ENCODE measurements at regions not wholly inside any gene's neighbourhood (a gene's known extent, or its start where the extent isn't known, plus 50 kb on each side); places are given as distances from the start of the nearest gene placed in this dataset.
A peak's percentile ranks its signal among the peaks of the same experiment; 100 is the strongest.

GRCh38 chr12:73321319-73321718 is 1049.1 kb downstream of the TRHDE start:
- FAIRE-seq (no peak), ATAC-seq (no peak), DNase-seq (ENCODE audit: low read depth in 1 of 2, low spot score in 1 of 2) (no peak)
- H3K27ac ChIP-seq, result no peak overlapping the region
- no peak overlapping the region for H3K4me2 ChIP-seq
- ChIA-PET POLR2A (no interaction called here), CTCF (no interaction called here)
- no peak overlapping the region for H3K4me3 ChIP-seq
- no peaks in the 10 kb centered on the region for H3K4me1 ChIP-seq
- peaks cover 3% of the 10 kb centered on the region; the same call in 1 of the 3 replicates for H3K9me3 ChIP-seq
- WGBS (ENCODE audit: missing lambda C conversion rate), result 0% methylated on average over 1 of the region's 1 CpG
- TF ChIP-seq KDM5A (IDR thresholded peaks at IDR 0.05) (no peak), PHF8 (IDR thresholded peaks at IDR 0.05; ENCODE audit: borderline replicate concordance, low read depth) (no peak), ZC3H11A (IDR thresholded peaks at IDR 0.05) (no peak), MAZ (IDR thresholded peaks at IDR 0.05; ENCODE audit: borderline replicate concordance, low read depth, low read length) (no peak), NFE2L2 (conservative IDR thresholded peaks at IDR 0.05; ENCODE audit: low read length) (no peak), JUNB (IDR thresholded peaks at IDR 0.05) (no peak), ZSCAN20 (CRISPR knock-in tag; IDR thresholded peaks at IDR 0.05) (no peak), BHLHE40 (IDR thresholded peaks at IDR 0.05; ENCODE audit: low read depth, low read length) (no peak)

GRCh38 chr12:73321776-73322175 is 1049.6 kb downstream of the TRHDE start:
- WGBS (ENCODE audit: missing lambda C conversion rate), result 24% methylated on average over 4 of the region's 4 CpGs
- H3K4me1 ChIP-seq, result no peaks in the 10 kb centered on the region
- CTCF ChIA-PET, result no interaction called here
- FAIRE-seq (no peak), DNase-seq (ENCODE audit: low read depth in 1 of 2, low spot score in 1 of 2) (no peak), ATAC-seq (no peak)
- POLR2A ChIA-PET, result no interaction called here
- no peak overlapping the region for H3K4me2 ChIP-seq
- peaks cover 3% of the 10 kb centered on the region; the same call in 1 of the 3 replicates for H3K9me3 ChIP-seq
- H3K27ac ChIP-seq, result no peak overlapping the region
- TF ChIP-seq FOXS1 (CRISPR knock-in tag; IDR thresholded peaks at IDR 0.05), result no peak
- no peak for TF ChIP-seq SMC3 (IDR thresholded peaks at IDR 0.05)
- no peak for TF ChIP-seq SREBF2 (IDR thresholded peaks at IDR 0.05)
- no peak for TF ChIP-seq RNF2 (IDR thresholded peaks at IDR 0.05; ENCODE audit: borderline replicate concordance, low read depth)
- H3K4me3 ChIP-seq, result no peak overlapping the region

DNA sequence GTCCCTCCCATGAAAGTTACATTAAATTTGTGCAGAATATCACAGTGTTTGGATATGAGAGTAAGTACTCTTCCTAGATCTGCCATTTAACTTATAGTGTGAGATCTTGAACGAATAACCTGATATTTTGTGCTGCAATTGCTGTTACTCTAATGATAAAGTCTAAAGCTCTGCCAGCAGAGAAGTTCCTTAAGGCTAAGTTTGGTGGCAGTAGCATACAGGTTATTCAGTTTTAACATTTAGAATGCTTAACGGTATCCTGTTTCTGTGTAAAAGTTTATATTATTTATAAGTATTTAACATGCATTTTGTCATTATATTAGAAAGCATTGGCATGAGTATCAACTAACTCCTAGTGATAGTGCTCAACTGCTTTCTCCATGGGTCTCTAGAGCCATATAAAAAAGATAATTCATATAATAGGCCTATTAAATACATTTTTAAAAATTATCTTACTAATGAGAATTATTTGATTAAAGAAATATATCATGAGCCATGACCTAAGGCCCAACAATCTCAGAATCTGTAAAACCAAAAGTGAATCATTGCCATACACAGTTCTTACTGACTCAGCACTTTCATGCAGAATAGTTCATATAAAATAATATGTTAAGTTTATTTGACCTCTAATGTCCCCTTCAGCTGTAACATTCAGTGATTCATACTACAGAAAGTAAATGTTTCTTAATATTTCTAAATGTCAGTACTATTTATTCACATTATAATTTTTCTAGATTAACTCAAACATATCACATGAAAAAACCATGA is 1058.6 kb downstream of the TRHDE start:
- WGBS (ENCODE audit: missing lambda C conversion rate), result 0% methylated on average over 2 of the region's 2 CpGs
- ChIA-PET CTCF (no interaction called here), POLR2A (no interaction called here)
- no peak overlapping the region for H3K4me3 ChIP-seq
- no peak overlapping the region for H3K4me2 ChIP-seq
- DNase-seq (ENCODE audit: low read depth in 1 of 2, low spot score in 1 of 2) (no peak), ATAC-seq (no peak), FAIRE-seq (no peak)
- H3K27ac ChIP-seq, result no peak overlapping the region
- no peaks in the 10 kb centered on the region for H3K9me3 ChIP-seq
- no peak for TF ChIP-seq HOXA7 (CRISPR knock-in tag; IDR thresholded peaks at IDR 0.05)
- peak; percentile 84 for TF ChIP-seq MAFK (IDR thresholded peaks at IDR 0.05; ENCODE audit: partially characterized antibody)
- TF ChIP-seq MAZ (IDR thresholded peaks at IDR 0.05; ENCODE audit: borderline replicate concordance, low read depth, low read length), result no peak
- no peaks in the 10 kb centered on the region for H3K4me1 ChIP-seq

GRCh38 chr12:73341559-73342247 is 1069.5 kb downstream of the TRHDE start:
- DNase-seq (ENCODE audit: low read depth in 1 of 2, low spot score in 1 of 2) (no peak), FAIRE-seq (no peak), ATAC-seq (no peak)
- H3K27ac ChIP-seq, result no peak overlapping the region
- ChIA-PET CTCF (no interaction called here), POLR2A (no interaction called here)
- TF ChIP-seq EP300 (IDR thresholded peaks at IDR 0.05), result no peak
- no peak for TF ChIP-seq EHMT2 (IDR thresholded peaks at IDR 0.05; ENCODE audit: low read depth)
- TF ChIP-seq JUNB (IDR thresholded peaks at IDR 0.05), result no peak
- no peak for TF ChIP-seq JUN (IDR thresholded peaks at IDR 0.05)
- TF ChIP-seq POLR2AphosphoS2 (conservative IDR thresholded peaks at IDR 0.05; ENCODE audit: low read length), result no peak
- TF ChIP-seq ESRRA (IDR thresholded peaks at IDR 0.05; ENCODE audit: borderline replicate concordance, low read length), result no peak
- no peak for TF ChIP-seq HDAC2 (IDR thresholded peaks at IDR 0.05)
- TF ChIP-seq RARB (CRISPR knock-in tag; IDR thresholded peaks at IDR 0.05), result no peak
- no peak for TF ChIP-seq FOSL2 (IDR thresholded peaks at IDR 0.05)
- no peak for TF ChIP-seq FOSL2 (CRISPR knock-in tag; IDR thresholded peaks at IDR 0.05)
- TF ChIP-seq NPAS2 (CRISPR knock-in tag; IDR thresholded peaks at IDR 0.05; ENCODE audit: borderline replicate concordance), result no peak
- TF ChIP-seq ZSCAN20 (CRISPR knock-in tag; IDR thresholded peaks at IDR 0.05), result no peak
- no peak for TF ChIP-seq POLR2A (IDR thresholded peaks at IDR 0.05; ENCODE audit: low read length)
- TF ChIP-seq HMGXB4 (CRISPR knock-in tag; IDR thresholded peaks at IDR 0.05; ENCODE audit: borderline replicate concordance), result no peak
- TF ChIP-seq FOSB (CRISPR knock-in tag; IDR thresholded peaks at IDR 0.05), result no peak
- TF ChIP-seq CBX2 (IDR thresholded peaks at IDR 0.05; ENCODE audit: borderline replicate concordance, low read depth), result no peak
- no peak for TF ChIP-seq CHD2 (IDR thresholded peaks at IDR 0.05; ENCODE audit: low read length, partially characterized antibody)
- no peak for TF ChIP-seq BHLHE40 (IDR thresholded peaks at IDR 0.05; ENCODE audit: low read depth, low read length)
- no peak for TF ChIP-seq HOXB13 (CRISPR knock-in tag; IDR thresholded peaks at IDR 0.05; ENCODE audit: low read depth)
- TF ChIP-seq PHF8 (IDR thresholded peaks at IDR 0.05; ENCODE audit: borderline replicate concordance, low read depth), result no peak
- no peak overlapping the region for H3K4me2 ChIP-seq
- H3K9me3 ChIP-seq, result no peaks in the 10 kb centered on the region
- 14% methylated on average over 3 of the region's 3 CpGs for WGBS (ENCODE audit: missing lambda C conversion rate)
- H3K4me1 ChIP-seq, result no peaks in the 10 kb centered on the region
- no peak overlapping the region for H3K4me3 ChIP-seq

All from A549 (cell line).